Pancreas (tissue), 10 donors: ENCODE measurements at regions not wholly inside any gene's neighbourhood (a gene's known extent, or its start where the extent isn't known, plus 50 kb on each side); places are given as distances from the start of the nearest gene placed in this dataset.

Experiments
- ATAC-seq, 4 donors: fragments of 200-7000 bp; cut with Tn5 transposase; one replicate each; pipeline versions ENCODE4 v1.8.0 to v1.9.1; 2020; ENCODE audit warnings: mild to moderate bottlenecking in 4 of 4, moderate library complexity in 4 of 4
- DNase-seq, 6 donors: peaks; one replicate each; pipeline ENCODE4 v3.0.0-alpha.2; 2020
- FAIRE-seq: peaks from 2 replicates; lab custom pipeline; 2012; peaks lifted over from hg19 to GRCh38; lab: Jason Lieb, UNC
- H3K27ac ChIP-seq, 4 donors: fragments of 200-600 bp; sonication (generic); 1 replicate in 3 of 4; 2 replicates in 1 of 4; pipeline versions ENCODE4 v1.5.0 to v1.8.0; 2020
- H3K27me3 ChIP-seq, 4 donors: fragments of 200-600 bp; one replicate each; pipeline ENCODE4 v1.8.0; 2021
- H3K36me3 ChIP-seq, 3 donors: fragments of 200-600 bp; sonication (generic) in 1 of 3; one replicate each; pipeline versions ENCODE4 v1.5.0 to v1.8.0; 2020 to 2021
- H3K4me1 ChIP-seq, 3 donors: fragments of 200-600 bp; one replicate each; pipeline ENCODE4 v1.8.0; 2021
- H3K4me3 ChIP-seq, 4 donors: fragments of 200-600 bp; sonication (generic) in 2 of 4; one replicate each; pipeline versions ENCODE4 v1.5.0 to v1.8.0; 2020 to 2021
- H3K9me3 ChIP-seq, 4 donors: fragments of 200-600 bp; one replicate each; pipeline ENCODE4 v1.8.0; 2021
- WGBS, 2 donors: extraction: QIAGEN DNeasy Blood & Tissue Kit; methylation state at CpG; one replicate each; pipeline ENCODE4 v1.1.7; 2013; 5-methylcytosine and 5-hydroxymethylcytosine counted together
- intact Hi-C, 3 donors: fragments of 100-400 bp; cut with DNase I; formaldehyde crosslinking; loops; one replicate each; pipeline versions ENCODE4 v1.11.1 to v1.14.2; 2022
- TF ChIP-seq, protein P1 (sequence below), 4 donors: fragments of 200-600 bp; sonication (generic) in 3 of 4; IDR thresholded peaks; one replicate each; pipeline versions ENCODE4 v1.5.0 to v1.8.0; 2021; ENCODE audit warnings: antibody characterized with exemption in 4 of 4
- donor health status: healthy with polysubstance abuse.
- donor health status: DM: no; HTN: no; CAD: no; lungs with moderate emphysema.
- donor health status: DM: no; HTN: no; CAD: no.
- donor health status: control.
- donor health status: control.
- donor health status: Bipolar disorder and iron deficiency.
- donor health status: DM: yes; HTN: yes; CAD: no.
- donor health status: DM: no; HTN: no; CAD: no.
- donor health status: DM: no; HTN: no; CAD: no.
- donor health status: DM: yes; HTN: yes; CAD: no.

DNA sequence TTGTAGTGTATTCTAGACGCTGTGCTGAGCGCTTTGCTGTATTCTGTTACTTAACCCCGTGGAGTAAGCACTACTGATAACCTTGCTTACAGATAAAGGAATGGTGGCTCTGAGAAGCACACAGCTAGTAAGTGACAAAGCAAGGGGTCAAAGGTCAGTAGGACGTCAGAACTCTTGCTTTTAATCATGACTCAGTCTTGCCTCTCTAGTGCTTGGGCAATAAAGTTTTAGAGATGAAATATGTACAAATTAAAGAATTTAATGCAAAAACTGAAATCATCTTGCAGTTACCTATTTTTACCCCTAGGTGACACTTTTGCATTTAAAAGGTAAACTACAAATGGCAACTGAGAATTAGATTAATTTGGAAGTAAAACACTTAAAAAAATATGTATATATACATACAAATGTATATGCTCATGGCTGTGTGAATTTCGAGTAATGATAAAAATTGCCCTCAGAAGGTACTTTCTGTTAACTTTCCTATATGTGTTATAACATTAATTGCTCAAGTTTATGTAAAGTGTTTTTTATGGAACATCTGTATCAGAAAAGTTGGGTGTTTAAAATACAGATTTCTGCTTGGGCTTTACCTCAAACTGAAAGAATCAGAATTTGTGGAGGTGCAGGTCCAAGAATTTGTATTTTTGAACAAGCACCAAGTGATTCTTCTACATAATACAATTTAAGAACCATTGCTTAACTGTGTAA lies 175.1 kb upstream of the DAB2 start:
- peak in 2 of 4 donors; percentile 51 to 53 for ATAC-seq
- Histone ChIP-seq H3K4me3 (no peak overlapping the region), H3K4me1 (peaks cover 0 to 3% (median 0%) of the 10 kb centered on the region in 3 donors), H3K27me3 (no peaks in the 10 kb centered on the region), H3K27ac (no peak overlapping the region), H3K9me3 (no peaks in the 10 kb centered on the region), H3K36me3 (no peaks in the 10 kb centered on the region)
- TF ChIP-seq, protein P1, sequence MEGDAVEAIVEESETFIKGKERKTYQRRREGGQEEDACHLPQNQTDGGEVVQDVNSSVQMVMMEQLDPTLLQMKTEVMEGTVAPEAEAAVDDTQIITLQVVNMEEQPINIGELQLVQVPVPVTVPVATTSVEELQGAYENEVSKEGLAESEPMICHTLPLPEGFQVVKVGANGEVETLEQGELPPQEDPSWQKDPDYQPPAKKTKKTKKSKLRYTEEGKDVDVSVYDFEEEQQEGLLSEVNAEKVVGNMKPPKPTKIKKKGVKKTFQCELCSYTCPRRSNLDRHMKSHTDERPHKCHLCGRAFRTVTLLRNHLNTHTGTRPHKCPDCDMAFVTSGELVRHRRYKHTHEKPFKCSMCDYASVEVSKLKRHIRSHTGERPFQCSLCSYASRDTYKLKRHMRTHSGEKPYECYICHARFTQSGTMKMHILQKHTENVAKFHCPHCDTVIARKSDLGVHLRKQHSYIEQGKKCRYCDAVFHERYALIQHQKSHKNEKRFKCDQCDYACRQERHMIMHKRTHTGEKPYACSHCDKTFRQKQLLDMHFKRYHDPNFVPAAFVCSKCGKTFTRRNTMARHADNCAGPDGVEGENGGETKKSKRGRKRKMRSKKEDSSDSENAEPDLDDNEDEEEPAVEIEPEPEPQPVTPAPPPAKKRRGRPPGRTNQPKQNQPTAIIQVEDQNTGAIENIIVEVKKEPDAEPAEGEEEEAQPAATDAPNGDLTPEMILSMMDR (IDR thresholded peaks at IDR 0.05): peak; percentile 19 to 59 (median 34)
- intact Hi-C loops: no loop called here
- WGBS, 2 donors: 8 to 11% methylated on average over 5 of the region's 5 CpGs
- DNase-seq: no peak
- FAIRE-seq: peak; percentile 63

- Histone ChIP-seq H3K4me3 (no peak overlapping the region), H3K27me3 (no peaks in the 10 kb centered on the region), H3K27ac (no peak overlapping the region), H3K9me3 (no peaks in the 10 kb centered on the region), H3K36me3 (no peaks in the 10 kb centered on the region), H3K4me1 (peaks cover 0 to 3% (median 0%) of the 10 kb centered on the region in 3 donors)
- WGBS, 2 donors: 76 to 82% methylated on average over 14 of the region's 14 CpGs
- TF ChIP-seq, protein P1 (IDR thresholded peaks at IDR 0.05): no peak
- ATAC-seq (no peak), FAIRE-seq (no peak), DNase-seq (peak in 1 of 6 donors; percentile 18)
- intact Hi-C loops: no loop called here
These were observed 174.0 kb upstream of the DAB2 start for GRCh38 chr5:39598661-39599248.

DNA sequence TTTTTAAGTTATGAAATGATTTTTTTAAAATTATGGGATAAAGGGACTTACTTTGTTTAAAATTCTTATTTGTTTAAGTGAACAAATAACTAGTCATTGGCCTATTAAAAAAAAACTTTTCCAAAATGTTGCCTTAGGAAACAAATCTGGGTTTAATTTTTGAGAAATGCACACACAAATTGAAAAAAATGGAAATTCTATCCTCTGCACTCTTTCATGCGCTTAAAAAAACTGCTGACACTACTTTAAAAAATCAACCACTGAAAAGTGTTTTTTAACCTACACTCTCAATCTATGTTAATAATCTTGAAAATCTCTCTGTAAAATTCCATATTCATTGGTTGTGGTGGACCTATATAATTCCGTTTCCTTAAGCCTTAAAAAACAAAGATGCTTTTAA lies 163.4 kb upstream of the DAB2 start:
- ATAC-seq (no peak), DNase-seq (no peak), FAIRE-seq (no peak)
- TF ChIP-seq, protein P1 (IDR thresholded peaks at IDR 0.05): no peak
- no peaks in the 10 kb centered on the region for H3K27me3 ChIP-seq
- H3K9me3 ChIP-seq: no peaks in the 10 kb centered on the region
- no peak overlapping the region for H3K4me3 ChIP-seq
- 88 to 91% methylated on average over 2 of the region's 2 CpGs for whole genome bisulfite sequencing, 2 donors
- H3K4me1 ChIP-seq: no peaks in the 10 kb centered on the region
- H3K27ac ChIP-seq: no peak overlapping the region
- intact Hi-C loops: no loop called here
- H3K36me3 ChIP-seq: no peaks in the 10 kb centered on the region

DNA sequence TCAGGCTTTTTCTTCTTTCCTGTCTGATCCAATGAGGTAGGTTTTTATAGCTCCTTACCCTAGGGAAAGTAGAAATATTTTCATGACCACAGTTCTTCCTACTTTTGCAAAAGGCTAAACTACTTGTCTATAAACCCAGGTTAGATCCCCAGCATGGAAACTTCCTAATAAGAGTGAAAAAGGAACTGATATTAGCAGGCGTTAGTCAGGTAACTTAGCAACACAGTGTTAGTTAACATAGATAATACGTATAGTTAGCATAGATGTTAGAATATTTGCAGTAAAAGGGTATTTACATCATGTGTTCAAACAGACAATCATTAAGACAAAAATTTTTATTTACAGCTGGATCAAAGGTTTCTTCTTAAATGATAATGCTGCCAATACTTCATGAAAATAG lies 162.9 kb upstream of the DAB2 start:
- TF ChIP-seq, protein P1 (IDR thresholded peaks at IDR 0.05): no peak
- no peaks in the 10 kb centered on the region for H3K9me3 ChIP-seq
- H3K27me3 ChIP-seq: no peaks in the 10 kb centered on the region
- no peak overlapping the region for H3K27ac ChIP-seq
- H3K4me1 ChIP-seq: no peaks in the 10 kb centered on the region
- ATAC-seq: no peak
- no peak overlapping the region for H3K4me3 ChIP-seq
- no peak for DNase-seq
- FAIRE-seq: no peak
- WGBS, 2 donors: 76 to 77% methylated on average over 2 of the region's 2 CpGs
- intact Hi-C loops: no loop called here
- no peaks in the 10 kb centered on the region for H3K36me3 ChIP-seq

GRCh38 chr5:39586185-39586584 lies 161.4 kb upstream of the DAB2 start:
- 87 to 89% methylated on average over 9 of the region's 9 CpGs for WGBS, 2 donors
- Histone ChIP-seq H3K4me3 (no peak overlapping the region), H3K9me3 (no peaks in the 10 kb centered on the region), H3K36me3 (no peaks in the 10 kb centered on the region), H3K27ac (no peak overlapping the region), H3K4me1 (no peaks in the 10 kb centered on the region), H3K27me3 (no peaks in the 10 kb centered on the region)
- TF ChIP-seq, protein P1 (IDR thresholded peaks at IDR 0.05): no peak
- DNase-seq (no peak), FAIRE-seq (no peak), ATAC-seq (no peak)
- intact Hi-C loops: no loop called here
